ENCODE measurements at regions not wholly inside any gene's neighbourhood (a gene's known extent, or its start where the extent isn't known, plus 50 kb on each side); places are given as distances from the start of the nearest gene placed in this dataset.

- peak; percentile 50 for DNase-seq
These were observed 314.1 kb downstream of the CTTN start for GRCh38 chr11:70712471-70712870.

GRCh38 chr11:70713086-70713835, 314.9 kb downstream of the CTTN start:
- no peak for DNase-seq

GRCh38 chr11:70713988-70714665, 315.8 kb downstream of the CTTN start:
- no peak for DNase-seq

- DNase-seq = no peak
These were observed 317.0 kb downstream of the CTTN start for GRCh38 chr11:70715166-70715951.

- DNase-seq = no peak
These were observed 317.9 kb downstream of the CTTN start for GRCh38 chr11:70716216-70716615.

- peak; percentile 61 for DNase-seq
These were observed 318.9 kb downstream of the CTTN start for GRCh38 chr11:70716986-70717775.

- no peak for DNase-seq
These were observed 319.7 kb downstream of the CTTN start for GRCh38 chr11:70717936-70718595.

- DNase-seq = no peak
These were observed 321.2 kb downstream of the CTTN start for GRCh38 chr11:70719516-70719915.

GRCh38 chr11:70720281-70720680, 322.0 kb downstream of the CTTN start:
- DNase-seq = no peak

GRCh38 chr11:70721006-70721405, 322.7 kb downstream of the CTTN start:
- DNase-seq = no peak

- no peak for DNase-seq
These were observed 326.9 kb downstream of the CTTN start for GRCh38 chr11:70725278-70725677.

GRCh38 chr11:70725739-70726138, 327.4 kb downstream of the CTTN start:
- DNase-seq = no peak

GRCh38 chr11:70727021-70727420, 328.7 kb downstream of the CTTN start:
- DNase-seq = no peak

GRCh38 chr11:70727899-70728620, 329.7 kb downstream of the CTTN start:
- no peak for DNase-seq

GRCh38 chr11:70729949-70730348, 331.6 kb downstream of the CTTN start:
- DNase-seq = peak; percentile 79

GRCh38 chr11:70730411-70730810, 332.1 kb downstream of the CTTN start:
- no peak for DNase-seq

GRCh38 chr11:70731271-70732022, 333.1 kb downstream of the CTTN start:
- DNase-seq = peak; percentile 50

GRCh38 chr11:70732023-70732880, 333.9 kb downstream of the CTTN start:
- DNase-seq = no peak

GRCh38 chr11:70732881-70733196, 334.5 kb downstream of the CTTN start:
- no peak for DNase-seq

Data from RPMI8226 (cell line).